HG02885 (cell line): ENCODE measurements at regions not wholly inside any gene's neighbourhood (a gene's known extent, or its start where the extent isn't known, plus 50 kb on each side); places are given as distances from the start of the nearest gene placed in this dataset.

ENCODE experiments used
- ATAC-seq: cut with Tn5 transposase; IDR thresholded peaks from one replicate; pipeline ENCODE4 v1.9.1; 2021; ENCODE audit warnings: mild to moderate bottlenecking; ENCODE audit not compliant: unreplicated experiment, poor library complexity

- no peak for ATAC-seq
Observed at GRCh38 chr3:72361990-72362389, 486.3 kb downstream of the SHQ1 start.

DNA sequence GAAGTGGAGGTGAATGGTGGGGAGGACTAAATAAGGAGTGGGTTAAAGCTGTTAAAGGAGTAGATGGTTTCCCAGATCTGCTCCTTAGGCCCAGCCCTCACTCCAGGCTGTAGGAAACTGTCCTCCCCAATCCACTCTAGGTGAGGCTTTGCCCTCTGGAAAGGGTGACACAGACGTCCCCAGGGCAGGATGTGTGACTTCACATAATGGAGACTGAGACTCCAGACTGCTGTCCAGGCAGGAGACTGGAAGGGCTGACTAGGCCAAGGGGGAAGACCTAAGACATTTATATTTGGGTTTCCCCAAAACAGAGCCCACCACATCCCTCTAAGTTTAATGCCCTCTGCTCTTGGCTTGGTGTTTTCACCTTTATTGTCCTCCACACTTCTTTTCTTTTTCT lies 488.5 kb downstream of the SHQ1 start:
- no peak for ATAC-seq

DNA sequence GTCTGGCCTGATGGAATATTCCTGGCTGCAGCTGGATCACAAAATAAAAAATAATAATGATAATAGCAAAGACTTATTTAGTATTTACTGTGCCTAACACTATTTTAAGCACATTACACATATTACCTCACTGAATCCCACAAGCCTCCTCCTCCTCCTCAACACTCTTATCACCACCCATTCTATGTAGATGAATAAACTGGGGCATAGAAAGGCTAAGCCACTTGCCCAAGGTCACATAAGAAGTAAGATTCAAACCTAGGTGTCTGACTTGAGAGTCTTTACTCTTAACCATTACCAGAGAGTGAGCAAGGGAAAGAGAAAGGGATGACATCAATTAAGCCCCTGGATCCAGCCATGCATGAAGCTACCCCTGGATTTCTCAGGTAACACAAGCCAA lies 493.1 kb downstream of the SHQ1 start:
- no peak for ATAC-seq

GRCh38 chr3:72354486-72354885 lies 493.8 kb downstream of the SHQ1 start:
- ATAC-seq, result no peak

DNA sequence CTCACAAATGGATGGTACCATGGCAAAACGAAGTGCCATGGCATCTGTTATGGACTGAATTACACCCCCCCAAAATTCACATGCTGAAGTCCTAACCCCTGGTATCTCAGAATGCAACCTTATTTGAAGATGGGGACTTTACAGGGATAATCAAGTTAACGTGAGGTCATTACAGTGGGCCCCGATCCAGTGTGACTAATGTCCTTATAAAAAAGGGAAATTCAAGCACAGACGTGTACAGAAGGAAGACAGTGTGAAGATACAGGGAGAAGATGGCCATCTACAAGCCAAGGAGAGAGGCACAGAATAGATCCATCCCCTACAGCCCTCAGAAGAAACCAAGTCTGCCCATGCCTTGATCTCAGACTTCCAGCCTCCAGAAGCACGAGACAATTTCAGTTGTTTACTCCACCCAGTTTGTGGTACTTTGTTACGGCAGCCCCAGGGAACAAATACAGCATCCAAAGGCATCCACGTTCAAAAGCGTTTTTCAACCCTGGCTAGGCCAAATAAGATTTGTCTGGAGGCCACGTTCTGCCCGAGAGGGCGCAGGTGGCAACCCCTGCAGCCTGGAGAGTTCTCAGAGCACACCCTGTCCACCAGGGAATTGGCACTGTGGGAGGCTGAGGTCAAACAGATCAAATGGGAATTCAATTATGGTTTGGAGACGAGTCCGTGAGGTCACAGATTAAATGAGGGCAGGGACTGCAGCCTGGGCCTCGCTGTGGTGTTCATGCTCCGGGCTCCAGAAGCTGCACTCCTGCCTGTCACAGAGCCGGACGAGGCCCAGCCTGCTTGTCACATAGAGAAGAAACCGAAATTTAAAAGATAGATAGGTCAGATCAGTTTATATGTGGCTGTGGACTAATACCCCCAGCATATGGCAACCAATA lies 494.8 kb downstream of the SHQ1 start:
- ATAC-seq, result no peak

DNA sequence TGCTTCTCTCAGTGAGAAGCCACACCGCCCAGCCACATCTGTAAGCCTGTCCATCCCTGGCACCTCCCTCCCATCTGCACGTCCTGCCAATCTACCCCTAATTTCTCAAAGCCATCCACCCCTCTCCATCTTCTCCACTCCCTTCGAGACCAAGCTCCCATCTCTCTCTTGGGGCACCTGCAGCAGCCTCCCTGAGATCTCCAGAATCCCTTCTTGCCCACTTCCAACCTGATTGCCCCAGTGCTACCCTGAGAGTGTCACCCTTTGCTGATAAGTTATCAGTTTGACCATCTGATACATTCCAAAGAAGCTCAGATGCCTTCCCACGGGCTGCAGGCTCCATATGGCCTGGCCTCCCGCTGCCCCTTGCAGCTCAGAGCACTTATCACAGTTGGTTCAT lies 496.1 kb downstream of the SHQ1 start:
- ATAC-seq, result no peak

DNA sequence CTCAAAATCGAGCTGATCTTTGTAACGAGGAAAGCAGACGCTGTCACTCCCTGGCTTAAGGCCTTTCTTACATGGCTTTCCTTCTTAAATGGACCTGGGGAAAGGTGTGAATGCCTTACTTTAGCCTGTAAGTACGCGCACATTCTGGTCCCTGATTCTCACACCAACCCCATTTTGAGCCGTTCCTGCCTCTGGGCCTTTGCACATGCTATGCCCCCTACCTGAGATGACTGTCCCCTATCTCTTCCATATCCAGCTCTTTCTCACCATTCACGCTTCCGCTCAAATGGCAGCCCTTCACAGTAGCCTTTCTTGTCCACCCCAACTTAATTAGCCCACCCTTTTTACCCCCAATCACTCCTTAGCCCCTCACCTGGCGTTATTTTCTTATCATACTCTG lies 496.7 kb downstream of the SHQ1 start:
- ATAC-seq, result no peak

DNA sequence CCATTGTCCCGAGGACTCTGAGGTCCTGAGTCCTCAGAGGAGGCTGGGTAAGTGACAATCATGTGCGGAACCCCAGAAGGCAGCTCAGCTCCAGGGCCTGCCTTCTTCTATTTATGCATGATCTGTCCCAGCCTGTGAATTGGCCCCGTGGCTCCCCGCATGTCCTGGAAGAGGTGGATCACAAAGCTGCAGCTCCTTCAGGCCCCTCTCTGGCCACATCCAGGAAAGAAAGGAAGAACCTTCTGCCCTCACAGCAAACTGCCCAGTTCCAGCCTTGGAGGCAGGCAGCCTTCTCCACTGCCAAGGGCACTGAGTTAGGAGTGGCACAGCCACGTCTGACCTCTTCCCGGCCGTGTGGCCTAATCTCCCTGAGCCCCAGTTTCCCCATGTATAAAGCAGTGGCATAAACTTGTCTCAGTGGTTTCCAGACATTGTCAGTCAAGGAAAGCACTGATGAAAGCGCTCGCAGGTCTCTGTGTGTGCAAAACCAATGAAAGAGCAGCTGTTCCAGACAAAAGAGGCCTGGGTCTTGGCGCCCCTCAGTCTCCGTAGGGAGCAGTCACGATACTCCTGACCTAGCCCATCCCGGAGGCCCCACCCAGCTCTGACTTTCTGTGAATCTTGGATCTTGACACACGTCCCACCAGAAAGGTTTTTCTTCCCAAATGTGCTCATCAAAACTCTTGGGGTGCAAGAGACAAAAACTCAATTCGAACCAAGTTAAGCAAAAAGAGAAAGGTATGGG lies 497.3 kb downstream of the SHQ1 start:
- ATAC-seq, result no peak

GRCh38 chr3:72348357-72348756 lies 499.9 kb downstream of the SHQ1 start:
- ATAC-seq, result no peak

DNA sequence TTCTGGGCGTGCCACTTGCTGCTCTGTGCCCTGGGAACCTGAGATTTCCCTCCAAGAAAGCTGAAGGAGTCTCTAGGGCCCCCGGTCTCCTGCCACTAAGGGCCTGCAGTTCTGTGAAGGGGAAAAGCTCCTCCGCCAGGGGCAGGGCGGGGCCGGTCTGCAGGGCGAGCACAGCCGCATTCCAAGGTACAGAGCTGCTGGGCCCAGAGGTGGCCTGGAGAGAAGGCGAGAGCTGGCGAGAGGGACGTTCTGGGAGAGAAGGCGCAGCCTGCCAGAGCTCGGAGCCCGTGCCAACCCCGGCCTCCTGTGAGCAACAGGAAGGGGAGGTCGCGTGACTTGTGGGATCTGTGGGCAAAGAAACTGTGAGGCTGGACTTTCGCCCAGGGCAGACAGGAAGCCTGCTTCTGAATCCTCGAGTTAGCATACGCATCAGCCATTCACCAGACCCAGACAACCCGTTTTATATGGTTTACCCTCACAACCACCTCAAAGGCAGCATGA lies 500.4 kb downstream of the SHQ1 start:
- no peak for ATAC-seq

- no peak for ATAC-seq
Observed at GRCh38 chr3:72346526-72346926, 501.7 kb downstream of the SHQ1 start.

DNA sequence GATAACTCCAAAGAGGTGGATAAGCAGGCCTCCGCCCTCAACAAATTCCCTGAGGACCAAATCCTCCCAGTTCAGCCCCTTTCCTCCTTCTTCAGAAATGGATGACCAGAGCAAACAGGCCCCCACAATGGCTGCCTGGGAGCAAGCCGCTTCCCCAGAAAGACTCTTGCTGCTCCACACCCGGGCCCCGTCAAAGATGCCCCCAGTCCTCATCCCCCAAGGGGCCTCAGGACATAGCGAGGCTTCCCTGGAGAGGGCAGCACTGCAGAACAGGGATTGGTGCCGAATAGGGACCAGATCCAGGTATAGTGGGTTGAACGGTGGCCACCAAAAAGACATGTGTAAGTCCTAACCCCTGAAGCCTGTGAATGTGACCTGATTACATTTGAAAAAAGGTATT lies 502.3 kb downstream of the SHQ1 start:
- ATAC-seq, result no peak

DNA sequence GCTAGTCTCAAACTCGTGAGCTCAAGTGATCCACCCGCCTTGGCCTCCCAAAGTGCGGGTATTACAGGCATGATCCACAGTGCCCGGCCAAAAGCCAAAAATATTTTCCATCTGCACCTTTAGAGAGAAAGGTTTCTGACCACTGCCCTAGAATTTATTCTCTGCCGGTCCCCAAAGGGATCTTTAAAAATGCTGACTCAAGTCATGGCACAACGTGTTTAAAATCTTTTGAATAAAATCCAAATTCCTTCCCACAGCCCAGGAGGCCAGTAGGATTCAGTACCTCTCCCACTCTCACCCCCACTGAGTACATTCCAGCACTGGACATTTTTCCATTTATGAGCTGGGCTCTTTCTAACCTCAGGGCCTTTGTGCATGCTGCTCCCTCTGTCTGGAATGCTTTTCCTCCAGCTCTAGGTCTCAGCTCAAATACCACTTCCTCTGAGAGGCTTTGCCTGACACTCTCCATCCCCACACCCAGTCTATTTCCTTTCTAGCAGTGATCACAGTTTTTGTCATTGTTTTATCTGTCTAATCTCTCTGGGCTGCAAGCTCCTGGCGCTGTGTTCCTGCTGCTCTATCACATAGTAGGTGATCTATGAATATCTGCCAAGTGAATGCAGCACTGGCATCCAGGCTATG lies 502.9 kb downstream of the SHQ1 start:
- no peak for ATAC-seq

DNA sequence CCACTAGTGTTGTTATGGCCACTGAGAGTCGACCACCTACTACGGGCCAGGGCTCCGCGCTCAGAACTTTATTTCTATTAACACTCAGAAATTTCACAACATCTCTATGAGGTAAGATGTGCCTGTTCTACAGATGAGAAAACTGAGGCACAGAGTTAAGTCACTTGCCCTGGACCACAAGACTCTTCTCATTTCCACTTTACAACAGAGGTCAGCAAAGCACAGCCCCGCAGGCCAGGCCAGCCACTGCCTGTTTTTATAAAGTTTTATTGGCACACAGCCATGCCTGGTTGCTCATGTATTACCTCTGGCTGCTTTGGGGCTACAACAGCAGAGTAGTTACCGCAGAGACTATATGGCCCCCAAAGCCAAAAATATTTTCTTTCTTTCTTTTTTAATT lies 503.6 kb downstream of the SHQ1 start:
- ATAC-seq, result no peak

DNA sequence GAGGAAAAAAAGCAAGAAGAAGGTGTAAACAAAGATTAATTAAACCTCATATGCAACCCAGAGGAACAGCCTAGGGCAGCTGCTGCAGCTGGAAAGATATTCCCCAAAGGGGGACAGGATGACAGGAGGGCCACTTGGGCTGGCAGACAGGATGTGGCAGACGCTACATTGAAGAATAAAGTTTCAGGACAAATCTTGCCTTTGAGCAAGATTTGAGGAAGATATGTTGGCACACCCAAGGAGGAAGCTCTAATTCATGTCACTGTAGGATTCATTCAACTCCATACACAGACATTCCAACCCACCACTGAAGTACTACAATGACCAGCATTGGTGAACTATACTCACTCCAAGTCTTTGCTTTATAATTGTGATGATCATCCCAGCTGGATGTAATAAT lies 504.0 kb downstream of the SHQ1 start:
- ATAC-seq, result no peak

DNA sequence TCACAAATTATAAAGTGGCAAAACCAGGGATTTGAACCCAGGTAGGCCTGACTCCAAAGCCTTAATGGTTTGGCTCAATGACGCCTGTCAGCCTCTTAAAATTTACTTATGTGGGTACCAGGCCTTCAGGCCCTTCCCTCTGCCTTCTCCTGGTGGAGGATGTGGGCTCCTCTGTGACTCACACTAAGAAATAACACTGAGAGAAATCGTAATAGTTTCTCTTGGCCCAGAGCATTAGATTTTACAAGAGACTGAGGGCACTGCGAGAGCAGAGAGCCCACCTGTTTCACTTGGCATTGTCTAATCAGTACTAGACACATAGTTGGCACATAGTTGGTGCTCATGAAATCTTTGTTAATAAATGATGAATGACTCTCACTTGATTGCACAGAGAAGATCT lies 505.2 kb downstream of the SHQ1 start:
- no peak for ATAC-seq

DNA sequence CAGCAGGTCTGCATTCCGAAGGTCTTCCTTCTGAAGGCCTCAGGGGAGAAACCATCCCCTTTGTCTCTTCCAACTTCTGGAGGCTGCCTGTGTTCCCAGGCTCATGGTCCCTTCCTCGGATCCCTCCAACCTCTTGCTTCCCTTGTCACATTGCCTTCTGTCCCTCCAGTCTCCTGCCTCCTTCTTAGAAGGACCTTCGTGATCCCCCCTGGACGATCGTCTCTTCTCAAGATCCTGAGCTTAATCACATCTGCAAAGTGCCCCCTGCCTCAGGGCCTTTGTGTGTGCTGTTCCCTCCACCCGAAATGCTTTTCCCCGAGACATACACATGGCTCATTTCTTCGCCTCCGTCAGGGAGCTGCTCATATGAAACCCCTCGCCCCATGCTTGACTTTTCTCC lies 505.8 kb downstream of the SHQ1 start:
- ATAC-seq, result no peak

DNA sequence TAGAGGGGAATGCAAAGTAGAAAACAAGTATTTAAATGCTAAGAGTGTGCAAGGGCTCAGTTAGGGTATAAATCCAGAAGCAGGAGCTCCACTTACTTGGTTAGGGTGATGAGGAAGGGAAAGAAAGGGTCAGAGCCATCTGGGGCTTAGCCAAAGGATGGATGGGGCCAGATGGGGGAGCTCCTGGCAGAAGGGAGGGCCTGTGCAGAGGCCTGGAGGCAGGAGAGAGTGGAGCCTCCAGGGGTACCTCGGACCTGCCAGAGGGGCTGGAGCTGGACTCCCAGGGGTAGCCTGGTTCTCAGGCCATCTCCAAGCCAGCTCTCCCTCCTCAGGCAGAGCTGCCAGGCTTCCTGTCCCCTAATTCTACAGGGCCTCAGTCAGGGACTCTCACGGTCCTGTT lies 506.3 kb downstream of the SHQ1 start:
- ATAC-seq, result no peak

DNA sequence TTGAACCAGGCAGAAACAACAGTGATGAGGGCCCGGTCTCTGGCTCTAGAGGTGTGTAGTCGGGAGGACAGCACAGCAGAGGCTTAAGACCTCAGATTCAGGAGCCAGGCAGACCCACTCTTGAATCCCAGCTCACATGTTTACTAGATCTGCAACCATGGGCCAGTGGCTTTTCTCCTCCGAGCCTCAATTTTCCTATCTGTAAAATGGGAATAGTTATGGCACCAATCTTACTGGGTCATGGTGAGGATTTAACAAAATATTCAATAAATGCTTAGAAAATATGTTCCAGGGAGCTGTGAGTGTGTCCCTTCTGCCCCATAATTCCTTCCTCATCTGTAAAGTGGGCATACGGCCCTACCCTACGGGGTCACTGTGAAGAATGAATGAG lies 506.9 kb downstream of the SHQ1 start:
- ATAC-seq, result no peak

GRCh38 chr3:72340476-72341379 lies 507.5 kb downstream of the SHQ1 start:
- ATAC-seq, result no peak
